ES-I3 (cell line): ENCODE measurements at regions not wholly inside any gene's neighbourhood (a gene's known extent, or its start where the extent isn't known, plus 50 kb on each side); places are given as distances from the start of the nearest gene placed in this dataset.

ENCODE experiments used
- H3K36me3 ChIP-seq: 2 replicates; pipeline ENCODE4 v1.6.1; 2013; ENCODE audit warnings: mild to moderate bottlenecking, low read length, control low read depth, moderate library complexity; ENCODE audit not compliant: insufficient read depth
- H3K4me1 ChIP-seq: 2 replicates; pipeline ENCODE4 v1.6.1; 2013; ENCODE audit warnings: mild to moderate bottlenecking, control low read depth, low read length; ENCODE audit not compliant: insufficient read depth
- H3K9ac ChIP-seq: 2 replicates; pipeline ENCODE4 v1.6.1; 2013; ENCODE audit warnings: low read depth, mild to moderate bottlenecking, low read length, moderate library complexity
- H3K9me3 ChIP-seq: 2 replicates; pipeline ENCODE4 v1.6.1; 2013; ENCODE audit warnings: mild to moderate bottlenecking, low read length, moderate library complexity; ENCODE audit not compliant: control insufficient read depth, insufficient read depth

- peaks cover 9% of the 10 kb centered on the region for H3K4me1 ChIP-seq
- no peaks in the 10 kb centered on the region for H3K9me3 ChIP-seq
- H3K36me3 ChIP-seq, result no peaks in the 10 kb centered on the region
- no peak overlapping the region for H3K9ac ChIP-seq
Observed at GRCh38 chr15:62792986-62793751, 249.4 kb upstream of the TPM1 start.

- no peak overlapping the region for H3K9ac ChIP-seq
Observed at GRCh38 chr15:62793752-62794144, 248.8 kb upstream of the TPM1 start.

GRCh38 chr15:62795171-62795570 lies 247.4 kb upstream of the TPM1 start:
- Histone ChIP-seq H3K9me3 (no peaks in the 10 kb centered on the region), H3K4me1 (peaks cover 9% of the 10 kb centered on the region), H3K9ac (no peak overlapping the region), H3K36me3 (no peaks in the 10 kb centered on the region)

More at GRCh38 chr15:62793752-62794144, 248.8 kb upstream of the TPM1 start:
- Histone ChIP-seq H3K4me1 (peaks cover 9% of the 10 kb centered on the region), H3K36me3 (no peaks in the 10 kb centered on the region), H3K9me3 (no peaks in the 10 kb centered on the region)

- no peaks in the 10 kb centered on the region for H3K36me3 ChIP-seq
- no peak overlapping the region for H3K9ac ChIP-seq
- H3K4me1 ChIP-seq, result peaks cover 9% of the 10 kb centered on the region
- H3K9me3 ChIP-seq, result no peaks in the 10 kb centered on the region
Observed at GRCh38 chr15:62795700-62796695, 246.5 kb upstream of the TPM1 start.

- H3K36me3 ChIP-seq, result no peaks in the 10 kb centered on the region
- no peak overlapping the region for H3K9ac ChIP-seq
- H3K9me3 ChIP-seq, result no peaks in the 10 kb centered on the region
- peaks cover 5% of the 10 kb centered on the region for H3K4me1 ChIP-seq
Observed at GRCh38 chr15:62797171-62797570, 245.4 kb upstream of the TPM1 start.

- no peaks in the 10 kb centered on the region for H3K9me3 ChIP-seq
- H3K9ac ChIP-seq, result no peak overlapping the region
Observed at GRCh38 chr15:62798536-62798935, 244.0 kb upstream of the TPM1 start.

GRCh38 chr15:62799037-62799436 lies 243.5 kb upstream of the TPM1 start:
- Histone ChIP-seq H3K9me3 (no peaks in the 10 kb centered on the region), H3K9ac (no peak overlapping the region), H3K4me1 (peaks cover 3% of the 10 kb centered on the region; the same call in 1 of the 2 replicates), H3K36me3 (no peaks in the 10 kb centered on the region)

More at GRCh38 chr15:62798536-62798935, 244.0 kb upstream of the TPM1 start:
- Histone ChIP-seq H3K4me1 (peaks cover 3% of the 10 kb centered on the region; the same call in 1 of the 2 replicates), H3K36me3 (no peaks in the 10 kb centered on the region)

- Histone ChIP-seq H3K9me3 (no peaks in the 10 kb centered on the region), H3K36me3 (no peaks in the 10 kb centered on the region), H3K9ac (no peak overlapping the region), H3K4me1 (no peaks in the 10 kb centered on the region; the same call in 1 of the 2 replicates)
Observed at GRCh38 chr15:62799919-62800318, 242.6 kb upstream of the TPM1 start.

GRCh38 chr15:62802612-62803011 lies 239.9 kb upstream of the TPM1 start:
- Histone ChIP-seq H3K36me3 (no peaks in the 10 kb centered on the region), H3K4me1 (peaks cover 4% of the 10 kb centered on the region; the same call in 1 of the 2 replicates), H3K9me3 (no peaks in the 10 kb centered on the region), H3K9ac (no peak overlapping the region)

- H3K9me3 ChIP-seq, result no peaks in the 10 kb centered on the region
- peaks cover 9% of the 10 kb centered on the region; the same call in 1 of the 2 replicates for H3K4me1 ChIP-seq
- H3K36me3 ChIP-seq, result no peaks in the 10 kb centered on the region
- H3K9ac ChIP-seq, result no peak overlapping the region
Observed at GRCh38 chr15:62803856-62804400, 238.6 kb upstream of the TPM1 start.

- Histone ChIP-seq H3K9ac (no peak overlapping the region), H3K4me1 (peaks cover 9% of the 10 kb centered on the region), H3K9me3 (no peaks in the 10 kb centered on the region), H3K36me3 (no peaks in the 10 kb centered on the region)
Observed at GRCh38 chr15:62805502-62805901, 237.0 kb upstream of the TPM1 start.

- Histone ChIP-seq H3K36me3 (no peaks in the 10 kb centered on the region), H3K9me3 (no peaks in the 10 kb centered on the region), H3K9ac (no peak overlapping the region), H3K4me1 (peaks cover 9% of the 10 kb centered on the region)
Observed at GRCh38 chr15:62807539-62808130, 234.9 kb upstream of the TPM1 start.

- Histone ChIP-seq H3K9ac (no peak overlapping the region), H3K36me3 (no peaks in the 10 kb centered on the region), H3K4me1 (peaks cover 9% of the 10 kb centered on the region), H3K9me3 (no peaks in the 10 kb centered on the region)
Observed at GRCh38 chr15:62809115-62809967, 233.2 kb upstream of the TPM1 start.
